ENCODE measurements at regions not wholly inside any gene's neighbourhood (a gene's known extent, or its start where the extent isn't known, plus 50 kb on each side); places are given as distances from the start of the nearest gene placed in this dataset.
A peak's percentile ranks its signal among the peaks of the same experiment; 100 is the strongest.

DNA sequence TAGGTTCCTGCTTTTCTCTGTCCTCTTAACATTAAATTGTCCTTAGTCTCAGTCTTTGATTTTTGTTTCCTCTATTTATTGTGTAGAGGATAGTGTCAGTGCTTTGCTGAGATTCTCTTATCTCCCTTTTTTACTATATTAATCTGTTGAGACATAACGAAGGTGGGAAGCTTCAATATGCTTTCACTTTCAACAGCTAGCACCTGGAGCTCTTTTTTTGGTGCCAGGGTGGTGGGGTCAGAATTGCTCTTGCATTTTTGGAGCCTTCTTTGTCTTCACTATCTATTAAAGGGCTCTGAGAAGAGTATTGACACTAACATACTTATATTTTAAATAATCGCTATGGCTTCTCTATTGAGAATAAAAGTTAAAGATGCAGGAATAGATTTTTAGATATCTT lies 97.1 kb upstream of the EPHA7 start:
- no peaks in the 10 kb centered on the region for H3K36me3 ChIP-seq (ENCODE audit: insufficient read depth, low read length)
- intact Hi-C loops (cut with micrococcal nuclease), result no loop called here
- POLR2A ChIA-PET (ENCODE audit: partially characterized antibody), result no interaction called here

GRCh38 chr6:93515736-93516135 lies 96.4 kb upstream of the EPHA7 start:
- Histone ChIP-seq H3K9me3 (ENCODE audit: control insufficient read depth in 1 of 2, low read length in 2 of 2) (no peaks in the 10 kb centered on the region), H3K36me3 (ENCODE audit: insufficient read depth, low read length) (no peaks in the 10 kb centered on the region), H3K27me3 (ENCODE audit: insufficient read depth, low read length) (no peaks in the 10 kb centered on the region), H3K27ac (ENCODE audit: low read depth, low read length) (no peak overlapping the region), H3K4me1 (ENCODE audit: insufficient read depth, low read length) (no peaks in the 10 kb centered on the region), H3K4me3 (ENCODE audit: low read length in 2 of 2) (no peak overlapping the region)
- no peaks in the 10 kb centered on the region for H3K27me3 Mint-ChIP-seq
- CTCF ChIA-PET (ENCODE audit: partially characterized antibody), result no interaction called here
- no peak for DNase-seq
- H3K36me3 Mint-ChIP-seq, result no peaks in the 10 kb centered on the region
- POLR2A ChIA-PET (ENCODE audit: partially characterized antibody), result no interaction called here
- H3K27ac Mint-ChIP-seq, result no peak overlapping the region
- no peak overlapping the region for H3K4me3 Mint-ChIP-seq
- H3K4me1 Mint-ChIP-seq, result no peaks in the 10 kb centered on the region
- intact Hi-C loops (cut with micrococcal nuclease), result no loop called here
- peaks cover 0 to 12% (median 7%) of the 10 kb centered on the region in 8 donors for H3K9me3 Mint-ChIP-seq

More for the DNA sequence above, 97.1 kb upstream of the EPHA7 start:
- H3K9me3 ChIP-seq (ENCODE audit: control insufficient read depth in 1 of 2, low read length in 2 of 2), result no peaks in the 10 kb centered on the region
- Mint-ChIP-seq H3K27ac (no peak overlapping the region), H3K4me3 (no peak overlapping the region), H3K9me3 (peaks cover 0 to 8% (median 5%) of the 10 kb centered on the region in 8 donors), H3K27me3 (no peaks in the 10 kb centered on the region), H3K36me3 (no peaks in the 10 kb centered on the region), H3K4me1 (no peaks in the 10 kb centered on the region)
- no peak overlapping the region for H3K27ac ChIP-seq (ENCODE audit: low read depth, low read length)
- DNase-seq, result no peak
- H3K27me3 ChIP-seq (ENCODE audit: insufficient read depth, low read length), result no peaks in the 10 kb centered on the region
- H3K4me3 ChIP-seq (ENCODE audit: low read length in 2 of 2), result no peak overlapping the region
- H3K4me1 ChIP-seq (ENCODE audit: insufficient read depth, low read length), result no peaks in the 10 kb centered on the region
- CTCF ChIA-PET (ENCODE audit: partially characterized antibody), result no interaction called here

DNA sequence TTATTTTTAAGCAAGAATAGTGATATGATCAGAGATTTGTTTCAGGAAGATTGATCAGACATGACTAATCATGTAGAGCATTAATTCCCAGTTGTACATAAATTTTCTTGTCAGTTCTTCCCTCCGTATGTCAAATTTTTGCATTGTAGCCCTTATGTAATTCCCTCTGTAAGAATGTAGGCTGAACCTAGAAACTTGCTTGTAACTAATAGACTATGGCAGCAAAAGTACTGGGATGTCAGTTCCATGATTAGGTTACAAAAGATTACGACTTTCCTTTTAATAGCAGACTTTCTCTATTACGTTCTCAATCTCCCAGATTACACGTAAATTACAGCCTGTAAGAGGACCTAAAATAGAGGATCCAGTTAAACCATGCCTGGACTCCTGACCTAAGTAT lies 79.4 kb upstream of the EPHA7 start:
- no peak overlapping the region for H3K4me3 ChIP-seq (ENCODE audit: low read length in 2 of 2)
- intact Hi-C loops (cut with micrococcal nuclease), result no loop called here
- no peaks in the 10 kb centered on the region for H3K27me3 ChIP-seq (ENCODE audit: insufficient read depth, low read length)
- H3K27me3 Mint-ChIP-seq, result no peaks in the 10 kb centered on the region
- no peaks in the 10 kb centered on the region for H3K9me3 ChIP-seq (ENCODE audit: control insufficient read depth in 1 of 2, low read length in 2 of 2)
- H3K4me1 Mint-ChIP-seq, result no peaks in the 10 kb centered on the region
- no peaks in the 10 kb centered on the region for H3K36me3 Mint-ChIP-seq
- peaks cover 0 to 12% (median 1%) of the 10 kb centered on the region in 8 donors for H3K9me3 Mint-ChIP-seq
- no peak overlapping the region for H3K27ac Mint-ChIP-seq
- H3K27ac ChIP-seq (ENCODE audit: low read depth, low read length), result no peak overlapping the region
- ChIA-PET POLR2A (ENCODE audit: partially characterized antibody) (no interaction called here), CTCF (ENCODE audit: partially characterized antibody) (no interaction called here)
- H3K4me3 Mint-ChIP-seq, result no peak overlapping the region
- DNase-seq, result no peak
- H3K4me1 ChIP-seq (ENCODE audit: insufficient read depth, low read length), result no peaks in the 10 kb centered on the region
- no peaks in the 10 kb centered on the region for H3K36me3 ChIP-seq (ENCODE audit: insufficient read depth, low read length)

- no peaks in the 10 kb centered on the region for H3K27me3 Mint-ChIP-seq
These were observed 77.2 kb upstream of the EPHA7 start for GRCh38 chr6:93496548-93496947.

GRCh38 chr6:93494057-93494456 lies 74.7 kb upstream of the EPHA7 start:
- H3K27ac ChIP-seq (ENCODE audit: low read depth, low read length), result no peak overlapping the region
- H3K36me3 Mint-ChIP-seq, result no peaks in the 10 kb centered on the region
- H3K4me1 ChIP-seq (ENCODE audit: insufficient read depth, low read length), result no peaks in the 10 kb centered on the region
- DNase-seq, result no peak
- no peaks in the 10 kb centered on the region for H3K9me3 ChIP-seq (ENCODE audit: control insufficient read depth in 1 of 2, low read length in 2 of 2)
- H3K36me3 ChIP-seq (ENCODE audit: insufficient read depth, low read length), result no peaks in the 10 kb centered on the region
- intact Hi-C loops (cut with micrococcal nuclease), result no loop called here
- no peaks in the 10 kb centered on the region for H3K27me3 ChIP-seq (ENCODE audit: insufficient read depth, low read length)
- H3K27me3 Mint-ChIP-seq, result no peaks in the 10 kb centered on the region
- H3K4me1 Mint-ChIP-seq, result no peaks in the 10 kb centered on the region
- peaks cover 0 to 14% (median under 1%) of the 10 kb centered on the region in 8 donors for H3K9me3 Mint-ChIP-seq
- H3K4me3 Mint-ChIP-seq, result peak overlapping the region in 1 of 8 donors; percentile 32
- no peak overlapping the region for H3K27ac Mint-ChIP-seq
- no peak overlapping the region for H3K4me3 ChIP-seq (ENCODE audit: low read length in 2 of 2)
- ChIA-PET POLR2A (ENCODE audit: partially characterized antibody) (no interaction called here), CTCF (ENCODE audit: partially characterized antibody) (no interaction called here)

More at GRCh38 chr6:93496548-93496947, 77.2 kb upstream of the EPHA7 start:
- Mint-ChIP-seq H3K27ac (no peak overlapping the region), H3K4me3 (no peak overlapping the region), H3K4me1 (no peaks in the 10 kb centered on the region), H3K36me3 (no peaks in the 10 kb centered on the region), H3K9me3 (peaks cover 0 to 12% (median under 1%) of the 10 kb centered on the region in 8 donors)
- intact Hi-C loops (cut with micrococcal nuclease), result no loop called here
- H3K36me3 ChIP-seq (ENCODE audit: insufficient read depth, low read length), result no peaks in the 10 kb centered on the region
- ChIA-PET CTCF (ENCODE audit: partially characterized antibody) (no interaction called here), POLR2A (ENCODE audit: partially characterized antibody) (no interaction called here)
- H3K4me1 ChIP-seq (ENCODE audit: insufficient read depth, low read length), result no peaks in the 10 kb centered on the region
- H3K27ac ChIP-seq (ENCODE audit: low read depth, low read length), result no peak overlapping the region
- no peaks in the 10 kb centered on the region for H3K9me3 ChIP-seq (ENCODE audit: control insufficient read depth in 1 of 2, low read length in 2 of 2)
- no peak for DNase-seq
- H3K27me3 ChIP-seq (ENCODE audit: insufficient read depth, low read length), result no peaks in the 10 kb centered on the region
- H3K4me3 ChIP-seq (ENCODE audit: low read length in 2 of 2), result no peak overlapping the region

DNA sequence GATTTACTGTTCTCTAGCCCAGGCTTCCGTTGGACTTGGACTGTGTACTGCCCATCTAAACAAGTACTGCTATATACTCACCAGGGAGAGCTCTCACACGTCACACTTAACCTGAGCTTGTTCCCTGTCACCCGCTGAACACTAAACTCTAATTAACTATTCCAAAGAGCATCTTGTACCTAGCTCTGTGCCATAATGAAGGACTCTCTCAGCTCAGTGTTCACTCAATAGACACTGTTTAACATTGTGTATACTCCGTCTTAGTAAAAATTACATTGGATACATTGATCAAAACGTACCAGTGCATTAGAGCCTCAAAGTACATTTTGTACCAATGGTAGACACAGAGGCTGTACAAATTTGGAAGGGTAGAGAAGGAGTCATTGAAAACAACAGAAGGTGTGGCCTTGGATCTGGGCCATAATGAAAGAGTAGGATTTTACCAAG lies 55.4 kb upstream of the EPHA7 start:
- no peaks in the 10 kb centered on the region for H3K27me3 Mint-ChIP-seq
- peaks cover 0 to 7% (median 4%) of the 10 kb centered on the region in 8 donors for H3K9me3 Mint-ChIP-seq
- no peak for DNase-seq
- Histone ChIP-seq H3K36me3 (ENCODE audit: insufficient read depth, low read length) (no peaks in the 10 kb centered on the region), H3K27me3 (ENCODE audit: insufficient read depth, low read length) (no peaks in the 10 kb centered on the region), H3K4me1 (ENCODE audit: insufficient read depth, low read length) (no peaks in the 10 kb centered on the region), H3K27ac (ENCODE audit: low read depth, low read length) (no peak overlapping the region), H3K4me3 (ENCODE audit: low read length in 2 of 2) (no peak overlapping the region), H3K9me3 (ENCODE audit: control insufficient read depth in 1 of 2, low read length in 2 of 2) (no peaks in the 10 kb centered on the region)
- no peaks in the 10 kb centered on the region for H3K4me1 Mint-ChIP-seq
- ChIA-PET POLR2A (ENCODE audit: partially characterized antibody) (no interaction called here), CTCF (ENCODE audit: partially characterized antibody) (no interaction called here)
- H3K4me3 Mint-ChIP-seq, result no peak overlapping the region
- H3K27ac Mint-ChIP-seq, result no peak overlapping the region
- intact Hi-C loops (cut with micrococcal nuclease), result no loop called here
- no peaks in the 10 kb centered on the region for H3K36me3 Mint-ChIP-seq

DNA sequence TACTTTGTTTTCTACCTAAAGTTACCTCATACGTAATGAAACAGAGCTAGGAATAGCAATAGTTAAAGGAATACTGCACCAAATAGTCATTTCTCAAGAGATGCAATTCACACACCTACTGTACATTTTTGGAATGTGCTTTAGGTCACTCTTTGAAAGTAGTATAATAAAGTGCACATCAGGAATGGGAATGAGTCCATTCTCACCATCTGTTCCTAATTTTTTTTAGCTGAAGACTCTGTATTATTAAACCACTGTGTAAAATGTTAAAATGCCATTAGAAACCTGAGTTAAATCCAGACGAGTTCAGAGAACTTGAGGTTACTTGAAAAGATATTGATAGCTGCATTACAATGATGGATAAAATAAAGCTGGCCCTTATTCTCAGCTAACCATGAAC lies 51.9 kb upstream of the EPHA7 start:
- H3K27ac ChIP-seq (ENCODE audit: low read depth, low read length), result no peak overlapping the region
- ChIA-PET POLR2A (ENCODE audit: partially characterized antibody) (no interaction called here), CTCF (ENCODE audit: partially characterized antibody) (no interaction called here)
- no peaks in the 10 kb centered on the region for H3K4me1 ChIP-seq (ENCODE audit: insufficient read depth, low read length)
- Mint-ChIP-seq H3K4me1 (no peaks in the 10 kb centered on the region), H3K27ac (no peak overlapping the region), H3K9me3 (peaks cover 0 to 4% (median 4%) of the 10 kb centered on the region in 8 donors), H3K27me3 (no peaks in the 10 kb centered on the region), H3K4me3 (no peak overlapping the region), H3K36me3 (no peaks in the 10 kb centered on the region)
- intact Hi-C loops (cut with micrococcal nuclease), result no loop called here
- no peaks in the 10 kb centered on the region for H3K36me3 ChIP-seq (ENCODE audit: insufficient read depth, low read length)
- no peak for DNase-seq
- no peaks in the 10 kb centered on the region for H3K9me3 ChIP-seq (ENCODE audit: control insufficient read depth in 1 of 2, low read length in 2 of 2)
- no peak overlapping the region for H3K4me3 ChIP-seq (ENCODE audit: low read length in 2 of 2)
- no peaks in the 10 kb centered on the region for H3K27me3 ChIP-seq (ENCODE audit: insufficient read depth, low read length)

Measured in CD4-positive, alpha-beta memory T cell (primary cell).